Fibroblast of villous mesenchyme (primary cell): ENCODE measurements at regions not wholly inside any gene's neighbourhood (a gene's known extent, or its start where the extent isn't known, plus 50 kb on each side); places are given as distances from the start of the nearest gene placed in this dataset.

Experiments used
- DNase-seq: peaks from one replicate; pipeline ENCODE4 v3.0.0-alpha.2; 2010; ENCODE audit warnings: low read depth
- H3K4me3 ChIP-seq: 2 replicates; pipeline ENCODE4 v1.5.1; 2011; ENCODE audit warnings: low read depth, mild to moderate bottlenecking, low read length
- TF ChIP-seq, protein P1 (sequence below): IDR thresholded peaks from 2 replicates; pipeline ENCODE4 v1.5.1; 2012; ENCODE audit warnings: low read depth, mild to moderate bottlenecking, low read length; ENCODE audit not compliant: insufficient read depth

DNA sequence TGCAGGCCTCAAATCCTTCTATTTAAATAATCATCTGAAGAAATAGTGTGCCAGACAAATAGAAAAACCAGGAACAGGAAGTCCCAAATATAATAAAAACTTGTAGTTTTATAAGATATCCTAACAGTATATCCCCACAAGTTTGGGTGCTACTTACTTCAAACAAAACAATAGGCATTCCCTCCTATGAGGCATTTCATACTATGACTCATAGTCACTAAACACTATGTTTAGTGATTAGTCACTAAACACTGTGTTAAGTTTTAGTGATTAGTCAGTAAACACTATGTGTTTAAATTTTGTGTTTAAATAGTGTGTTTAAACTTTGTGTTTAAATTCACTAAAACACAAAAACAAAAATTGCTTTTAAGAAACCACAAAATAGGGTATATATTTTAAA is 407.0 kb upstream of the CDH19 start:
- DNase-seq, result no peak
- no peak overlapping the region for H3K4me3 ChIP-seq
- TF ChIP-seq, protein P1, sequence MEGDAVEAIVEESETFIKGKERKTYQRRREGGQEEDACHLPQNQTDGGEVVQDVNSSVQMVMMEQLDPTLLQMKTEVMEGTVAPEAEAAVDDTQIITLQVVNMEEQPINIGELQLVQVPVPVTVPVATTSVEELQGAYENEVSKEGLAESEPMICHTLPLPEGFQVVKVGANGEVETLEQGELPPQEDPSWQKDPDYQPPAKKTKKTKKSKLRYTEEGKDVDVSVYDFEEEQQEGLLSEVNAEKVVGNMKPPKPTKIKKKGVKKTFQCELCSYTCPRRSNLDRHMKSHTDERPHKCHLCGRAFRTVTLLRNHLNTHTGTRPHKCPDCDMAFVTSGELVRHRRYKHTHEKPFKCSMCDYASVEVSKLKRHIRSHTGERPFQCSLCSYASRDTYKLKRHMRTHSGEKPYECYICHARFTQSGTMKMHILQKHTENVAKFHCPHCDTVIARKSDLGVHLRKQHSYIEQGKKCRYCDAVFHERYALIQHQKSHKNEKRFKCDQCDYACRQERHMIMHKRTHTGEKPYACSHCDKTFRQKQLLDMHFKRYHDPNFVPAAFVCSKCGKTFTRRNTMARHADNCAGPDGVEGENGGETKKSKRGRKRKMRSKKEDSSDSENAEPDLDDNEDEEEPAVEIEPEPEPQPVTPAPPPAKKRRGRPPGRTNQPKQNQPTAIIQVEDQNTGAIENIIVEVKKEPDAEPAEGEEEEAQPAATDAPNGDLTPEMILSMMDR, result no peak

- TF ChIP-seq, protein P1, result no peak
- H3K4me3 ChIP-seq, result no peak overlapping the region
- no peak for DNase-seq
Observed at GRCh38 chr18:67007999-67008398, 404.1 kb upstream of the CDH19 start.

- TF ChIP-seq, protein P1, result no peak
- DNase-seq, result no peak
- no peak overlapping the region for H3K4me3 ChIP-seq
Observed at GRCh38 chr18:67007085-67007484, 403.2 kb upstream of the CDH19 start.

GRCh38 chr18:67001052-67001451 is 397.2 kb upstream of the CDH19 start:
- DNase-seq, result no peak
- TF ChIP-seq, protein P1, result no peak
- H3K4me3 ChIP-seq, result no peak overlapping the region

DNA sequence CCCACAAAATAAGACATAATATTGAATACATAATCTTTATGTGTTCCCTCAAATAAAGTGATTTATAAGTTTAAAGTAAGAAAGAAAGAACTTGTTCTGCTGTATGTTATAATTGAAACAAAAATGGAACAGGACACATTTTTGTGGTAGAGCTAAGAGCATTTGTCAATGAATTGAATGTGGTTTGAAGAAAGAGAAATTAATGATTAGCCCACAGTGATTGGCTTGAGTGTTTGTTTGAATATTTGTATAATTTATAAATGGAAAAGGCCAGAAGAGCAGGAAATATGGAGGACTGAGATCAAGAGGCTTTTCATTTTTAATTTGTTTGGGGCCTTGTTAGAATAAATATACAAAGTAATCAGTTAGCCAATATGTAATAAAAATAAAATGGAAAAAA is 395.1 kb upstream of the CDH19 start:
- no peak for DNase-seq
- TF ChIP-seq, protein P1, result no peak
- H3K4me3 ChIP-seq, result no peak overlapping the region

DNA sequence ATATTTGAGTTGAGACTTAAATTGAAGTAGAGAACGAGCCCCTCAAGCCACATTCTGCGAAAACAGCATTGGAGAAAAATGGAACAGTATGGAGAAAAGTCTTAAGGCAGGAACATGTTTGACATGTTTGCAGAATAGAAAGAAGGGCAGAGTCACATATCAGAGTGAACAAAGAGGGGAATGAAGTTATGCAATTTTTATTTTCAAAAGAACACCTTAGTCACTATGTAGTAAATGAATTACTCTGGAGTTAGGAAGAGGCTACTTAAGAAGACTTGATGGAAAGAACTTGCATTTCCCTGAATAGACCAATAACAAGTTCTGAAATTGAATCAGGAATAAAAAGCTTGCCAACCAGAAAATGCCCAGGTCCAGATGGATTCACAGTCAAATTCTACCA is 391.4 kb upstream of the CDH19 start:
- no peak for DNase-seq
- H3K4me3 ChIP-seq, result no peak overlapping the region
- TF ChIP-seq, protein P1, result no peak

DNA sequence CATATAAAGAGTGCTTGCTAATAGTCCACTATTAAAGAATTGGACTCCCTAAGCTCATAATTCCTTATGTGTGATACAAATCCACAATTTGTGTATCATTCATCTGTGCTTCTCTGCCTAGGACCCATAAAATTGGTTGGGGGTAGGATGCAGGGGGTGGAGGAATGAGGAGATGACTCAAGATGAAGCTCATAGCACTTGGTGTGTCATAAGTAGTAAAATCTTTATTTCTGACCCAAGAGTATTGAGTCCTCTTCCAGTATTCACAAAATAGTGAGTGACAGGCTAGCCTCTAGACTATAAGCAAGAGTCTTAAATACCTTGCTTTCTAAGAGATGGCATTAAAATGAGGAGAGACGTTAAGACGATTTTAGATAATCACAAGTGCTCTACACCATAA is 390.9 kb upstream of the CDH19 start:
- TF ChIP-seq, protein P1, result no peak
- no peak overlapping the region for H3K4me3 ChIP-seq
- no peak for DNase-seq
